HG03108 (cell line): ENCODE measurements at regions not wholly inside any gene's neighbourhood (a gene's known extent, or its start where the extent isn't known, plus 50 kb on each side); places are given as distances from the start of the nearest gene placed in this dataset.

Source experiments
- ATAC-seq: cut with Tn5 transposase; IDR thresholded peaks from one replicate; pipeline ENCODE4 v1.9.1; 2021; ENCODE audit warnings: moderate library complexity; ENCODE audit not compliant: unreplicated experiment

GRCh38 chr21:17455028-17455353, 57.9 kb upstream of the CXADR start:
- no peak for ATAC-seq

DNA sequence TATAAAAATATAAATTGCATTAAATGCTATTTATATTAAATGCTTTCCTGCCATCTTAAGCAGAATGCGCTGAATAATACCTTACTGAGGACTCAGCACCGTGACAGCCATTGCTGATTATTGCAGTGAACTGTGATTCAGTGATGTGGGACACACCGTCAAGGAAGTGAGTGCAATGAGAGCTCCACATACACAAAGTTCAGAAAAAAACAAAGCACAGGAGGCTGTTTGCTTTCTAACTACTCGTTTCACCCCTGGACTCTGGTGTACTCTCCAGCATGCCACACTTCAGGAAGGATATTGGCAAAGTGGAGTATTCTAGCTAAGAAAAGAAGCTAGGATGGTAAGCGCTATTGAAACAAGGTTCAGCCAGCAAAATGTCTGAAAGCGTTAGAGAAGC, 57.4 kb upstream of the CXADR start:
- ATAC-seq = no peak

DNA sequence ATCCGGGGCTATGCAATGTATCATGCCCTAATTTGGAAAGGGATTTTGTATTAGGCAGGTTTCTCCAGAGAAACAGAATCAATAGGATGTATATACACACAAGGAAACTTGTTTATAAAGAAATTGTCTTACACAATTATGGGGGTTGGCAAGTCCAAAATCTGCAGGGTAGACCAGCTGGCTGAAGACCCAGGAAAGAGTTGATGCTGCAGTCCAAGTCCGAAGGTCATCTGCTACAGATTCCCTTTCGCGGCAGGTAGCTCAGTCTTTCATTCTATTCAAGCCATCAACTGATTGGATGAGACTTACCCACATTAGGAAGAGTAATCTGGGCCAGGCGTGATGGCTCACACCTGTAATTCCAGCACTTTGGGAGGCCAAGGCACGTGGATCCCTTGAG, 54.6 kb upstream of the CXADR start:
- no peak for ATAC-seq

GRCh38 chr21:17460094-17460493, 52.7 kb upstream of the CXADR start:
- ATAC-seq = no peak

GRCh38 chr21:17461014-17461413, 51.8 kb upstream of the CXADR start:
- no peak for ATAC-seq

DNA sequence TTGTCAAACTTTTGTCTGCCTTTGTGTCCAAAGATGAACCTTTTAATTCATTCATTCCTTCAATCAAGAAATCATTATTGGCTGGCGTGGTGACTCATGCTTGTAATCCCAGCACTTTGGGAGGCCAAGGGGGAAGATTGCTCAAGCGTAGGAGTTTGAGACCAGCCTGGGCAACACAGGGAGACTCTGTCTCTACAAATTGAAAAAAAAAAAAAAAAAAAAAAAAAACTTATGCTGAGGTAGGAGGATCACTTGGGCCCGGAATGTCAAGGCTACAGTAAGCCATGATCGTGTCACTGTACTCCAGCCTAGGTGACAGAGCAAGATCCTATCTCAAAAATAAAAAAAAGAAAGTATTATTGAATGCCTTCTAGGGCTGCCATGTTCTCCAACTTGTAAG, 51.3 kb upstream of the CXADR start:
- ATAC-seq = no peak

DNA sequence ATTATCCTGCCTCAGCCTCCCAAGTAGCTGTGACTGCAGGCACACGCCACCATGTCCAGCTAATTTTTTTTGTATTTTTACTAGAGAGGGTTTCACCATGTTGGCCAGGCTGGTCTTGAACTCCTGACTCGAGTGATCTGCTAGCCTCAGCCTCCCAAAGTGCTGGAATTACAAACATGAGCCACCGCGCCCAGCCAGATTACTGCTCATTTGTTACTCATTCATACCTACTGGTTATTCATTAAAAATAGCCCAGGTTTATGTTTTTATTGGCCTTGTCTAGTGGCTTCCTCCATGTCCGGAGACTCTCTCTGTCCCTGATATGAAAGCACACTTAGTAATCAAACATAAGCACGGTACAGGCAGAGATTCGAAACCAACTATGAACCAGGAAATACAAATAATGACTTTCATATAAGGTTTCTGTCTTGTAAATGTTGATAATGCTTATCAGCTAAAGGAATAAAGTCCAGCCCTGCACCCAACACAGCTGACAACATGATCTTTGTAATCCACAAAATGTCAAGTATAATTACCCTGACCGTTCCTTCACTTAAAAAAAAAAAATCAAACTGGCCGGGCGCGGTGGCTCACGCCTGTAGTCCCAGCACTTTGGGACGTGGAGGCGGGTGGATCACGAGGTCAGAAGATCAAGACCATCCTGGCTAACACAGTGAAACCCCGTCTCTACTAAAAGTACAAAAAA, 50.4 kb upstream of the CXADR start:
- ATAC-seq = no peak
